Urinary bladder (tissue), 3 donors: ENCODE measurements at regions not wholly inside any gene's neighbourhood (a gene's known extent, or its start where the extent isn't known, plus 50 kb on each side); places are given as distances from the start of the nearest gene placed in this dataset.

ENCODE experiments used
- DNase-seq: peaks from one replicate; pipeline ENCODE4 v3.0.0-alpha.2; 2015; ENCODE audit errors: extremely low spot score
- H3K27ac ChIP-seq: one replicate; pipeline ENCODE4 v1.5.1; 2013; ENCODE audit warnings: low read depth, mild to moderate bottlenecking, moderate library complexity
- H3K36me3 ChIP-seq: one replicate; pipeline ENCODE4 v1.6.1; 2013; ENCODE audit warnings: mild to moderate bottlenecking, moderate library complexity; ENCODE audit not compliant: insufficient read depth
- H3K4me1 ChIP-seq: one replicate; pipeline ENCODE4 v1.6.1; 2013; ENCODE audit warnings: mild to moderate bottlenecking, moderate library complexity; ENCODE audit not compliant: insufficient read depth
- H3K4me3 ChIP-seq: one replicate; pipeline ENCODE4 v1.5.1; 2013; ENCODE audit warnings: low read depth, low read length
- WGBS: extraction: QIAGEN DNeasy Blood & Tissue Kit; methylation state at CpG from one replicate; pipeline ENCODE4 v1.1.7; 2013; 5-methylcytosine and 5-hydroxymethylcytosine counted together
- donor health status: healthy with polysubstance abuse.
- donor health status: healthy.

DNA sequence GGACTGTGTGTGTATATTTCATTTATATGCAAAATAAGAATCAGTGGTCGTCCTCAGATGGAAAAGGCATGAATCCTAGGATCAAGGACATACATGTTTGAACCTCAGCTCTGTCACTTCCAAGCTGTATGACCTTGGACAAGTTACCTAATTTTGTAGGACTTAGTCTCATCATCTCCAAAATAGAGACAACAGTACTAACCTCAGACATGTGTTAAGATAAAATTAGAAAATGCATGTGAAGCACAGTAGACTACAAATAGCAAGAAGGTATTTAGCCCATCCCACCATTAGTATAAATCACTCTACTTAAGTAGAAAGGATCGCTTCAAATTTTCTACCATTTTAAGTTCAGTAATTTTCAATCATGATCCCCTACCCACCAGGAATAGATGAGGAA is 309.8 kb downstream of the ZEB2 start:
- no peak for DNase-seq
- 98% methylated on average over 2 of the region's 2 CpGs for WGBS
- Histone ChIP-seq H3K4me3 (no peak overlapping the region), H3K36me3 (no peaks in the 10 kb centered on the region), H3K27ac (no peak overlapping the region), H3K4me1 (no peaks in the 10 kb centered on the region)

DNA sequence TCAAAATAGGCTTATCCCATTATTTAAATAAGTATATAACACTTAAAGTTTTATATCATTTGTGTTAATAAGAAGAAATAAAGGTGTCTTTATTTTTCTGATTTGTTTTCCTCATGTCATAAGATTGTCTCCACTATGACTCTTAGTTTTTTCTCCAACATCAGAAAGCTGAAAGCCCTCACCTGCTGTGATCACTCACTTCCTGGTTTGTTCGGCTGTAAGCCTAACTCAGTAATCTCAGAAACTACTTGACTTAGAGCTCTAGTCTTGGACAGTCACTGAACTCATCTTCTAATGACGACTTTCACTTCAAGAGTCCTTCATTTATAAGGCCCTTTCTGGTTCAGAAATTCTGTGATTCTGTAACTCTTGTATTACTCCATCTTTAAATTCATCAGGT is 311.0 kb downstream of the ZEB2 start:
- H3K4me3 ChIP-seq, result no peak overlapping the region
- 95% methylated on average over 2 of the region's 2 CpGs for WGBS
- H3K27ac ChIP-seq, result no peak overlapping the region
- no peaks in the 10 kb centered on the region for H3K4me1 ChIP-seq
- H3K36me3 ChIP-seq, result no peaks in the 10 kb centered on the region
- no peak for DNase-seq

DNA sequence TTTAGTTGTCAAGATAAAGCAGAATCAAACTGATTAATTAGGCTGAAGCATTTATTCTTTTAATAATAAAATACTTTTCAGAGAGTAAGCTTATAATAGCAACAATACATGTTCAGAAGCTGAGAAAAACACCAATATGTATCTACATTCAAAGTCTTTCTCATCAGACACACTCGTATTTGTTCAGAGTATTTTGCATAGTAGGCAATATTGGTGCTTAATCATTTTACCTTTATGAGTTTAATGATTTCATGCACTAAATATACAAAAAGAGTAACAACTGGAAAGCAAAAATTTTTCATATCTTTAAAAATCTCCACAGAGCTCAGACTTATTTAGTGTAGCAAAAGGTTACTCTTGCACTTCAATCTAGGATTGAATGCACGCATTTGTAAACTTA is 313.9 kb downstream of the ZEB2 start:
- 97% methylated on average over 2 of the region's 2 CpGs for WGBS
- no peaks in the 10 kb centered on the region for H3K4me1 ChIP-seq

DNA sequence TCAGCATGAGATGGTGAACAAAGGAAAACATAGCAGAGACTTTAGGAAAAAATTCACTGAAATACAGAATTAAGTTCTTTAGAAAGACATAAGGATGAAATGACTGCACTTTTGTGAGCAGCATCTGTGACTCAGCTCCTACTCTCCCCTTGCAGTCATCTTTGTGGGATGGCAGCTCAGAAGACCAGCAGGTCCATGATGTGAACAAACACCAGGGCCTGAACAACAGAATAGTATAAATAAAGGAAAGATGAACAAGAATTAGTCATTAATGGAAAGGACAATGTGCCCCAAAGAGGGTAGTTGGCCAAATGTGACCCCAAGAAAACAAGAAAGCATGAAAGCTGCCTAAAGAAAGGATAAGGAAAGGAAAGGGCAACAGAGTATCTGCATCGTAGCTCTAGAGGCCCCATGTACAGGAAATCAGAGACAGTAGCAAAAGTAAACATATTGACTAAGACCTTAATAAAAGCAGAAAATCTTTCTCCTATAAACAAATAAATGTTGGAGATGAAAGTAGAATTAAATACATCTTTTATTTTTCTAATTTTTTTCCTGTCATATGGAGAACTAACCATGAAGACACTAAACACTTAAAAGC is 318.0 kb downstream of the ZEB2 start:
- Histone ChIP-seq H3K27ac (no peak overlapping the region), H3K4me1 (no peaks in the 10 kb centered on the region), H3K4me3 (no peak overlapping the region), H3K36me3 (no peaks in the 10 kb centered on the region)
- no peak for DNase-seq
- WGBS, result 65% methylated on average over 1 of the region's 1 CpG

More for the DNA sequence above, 313.9 kb downstream of the ZEB2 start:
- no peak for DNase-seq
- Histone ChIP-seq H3K27ac (no peak overlapping the region), H3K36me3 (no peaks in the 10 kb centered on the region), H3K4me3 (no peak overlapping the region)

DNA sequence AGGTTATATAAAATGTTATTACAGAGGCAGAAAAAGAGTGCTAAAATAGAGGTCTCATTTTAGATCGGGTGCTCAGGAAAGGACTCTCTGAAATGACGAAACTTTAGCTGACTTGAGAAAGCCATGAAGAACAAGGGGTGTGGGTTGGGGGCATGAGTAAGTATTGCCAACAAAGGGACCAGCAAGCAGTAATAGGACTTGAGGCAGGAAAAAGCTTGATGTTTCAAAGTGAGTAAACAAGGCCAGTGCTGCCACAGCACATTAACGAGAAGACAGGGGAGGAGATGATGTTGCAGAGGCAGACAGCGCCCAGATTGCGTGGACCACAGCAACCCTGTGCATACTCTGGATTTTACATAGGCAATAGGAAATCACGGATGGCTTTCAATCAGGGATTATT is 318.8 kb downstream of the ZEB2 start:
- no peaks in the 10 kb centered on the region for H3K36me3 ChIP-seq
- 95% methylated on average over 6 of the region's 6 CpGs for WGBS

DNA sequence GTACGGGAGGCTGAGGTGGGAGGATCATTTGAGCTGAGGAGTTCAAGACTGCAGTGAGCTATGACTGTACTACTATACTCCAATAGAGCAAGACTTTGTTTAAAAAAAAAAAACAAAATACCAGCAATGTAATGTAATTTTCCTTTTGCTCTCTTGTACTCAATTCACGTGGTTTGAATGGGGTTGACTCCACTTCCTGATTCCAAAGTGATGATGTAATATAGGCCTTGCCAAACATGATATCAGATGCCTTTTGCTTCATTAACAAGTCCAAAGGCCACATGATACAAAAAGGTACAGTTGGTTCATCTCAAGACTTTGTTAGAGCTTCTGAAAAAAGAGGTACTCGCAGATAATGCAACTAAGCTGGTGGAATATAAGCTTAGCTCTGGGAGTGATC is 321.8 kb downstream of the ZEB2 start:
- no peak overlapping the region for H3K4me3 ChIP-seq
- WGBS, result 75% methylated on average over 3 of the region's 3 CpGs
- no peak for DNase-seq

More for the DNA sequence above, 318.8 kb downstream of the ZEB2 start:
- Histone ChIP-seq H3K27ac (no peak overlapping the region), H3K4me1 (no peaks in the 10 kb centered on the region), H3K4me3 (no peak overlapping the region)
- no peak for DNase-seq

DNA sequence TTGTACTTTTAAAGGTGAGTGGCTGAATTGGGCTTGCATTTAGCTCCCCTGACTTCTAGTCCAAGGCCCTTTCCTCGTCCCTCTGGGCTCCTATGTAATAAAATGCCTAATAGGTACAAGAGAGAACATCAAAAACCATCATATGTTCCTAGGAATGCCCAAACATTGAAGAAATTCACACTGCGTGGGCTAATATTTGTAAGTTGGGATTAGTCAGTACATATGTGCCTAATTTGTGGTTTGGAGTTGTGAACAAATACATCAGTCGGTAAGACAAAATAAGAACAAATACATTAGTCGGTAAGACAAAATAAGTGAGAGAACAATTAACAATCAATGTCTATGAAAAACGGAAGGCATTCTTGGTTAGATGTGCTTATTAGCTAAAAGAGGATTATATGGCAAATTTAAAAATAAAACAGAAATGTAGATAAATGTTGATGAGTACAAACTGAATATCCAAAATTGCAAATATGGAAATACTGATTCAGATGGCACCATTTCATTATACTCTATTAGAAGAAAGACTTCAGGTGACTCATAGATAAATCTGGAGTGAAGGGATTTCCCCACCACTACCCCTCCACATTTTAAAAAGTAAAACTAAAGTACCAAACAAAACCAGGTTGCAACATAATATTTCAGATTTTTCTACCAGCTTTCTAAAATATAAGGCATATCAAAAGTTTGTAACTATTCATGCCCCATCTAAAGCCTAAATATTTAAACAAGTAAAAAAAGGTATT is 325.4 kb downstream of the ZEB2 start:
- 87% methylated on average over 5 of the region's 5 CpGs for WGBS
- H3K4me3 ChIP-seq, result no peak overlapping the region
- H3K4me1 ChIP-seq, result no peaks in the 10 kb centered on the region
- H3K27ac ChIP-seq, result no peak overlapping the region
- DNase-seq, result no peak
- no peaks in the 10 kb centered on the region for H3K36me3 ChIP-seq

More for the DNA sequence above, 321.8 kb downstream of the ZEB2 start:
- Histone ChIP-seq H3K27ac (no peak overlapping the region), H3K4me1 (no peaks in the 10 kb centered on the region), H3K36me3 (no peaks in the 10 kb centered on the region)

DNA sequence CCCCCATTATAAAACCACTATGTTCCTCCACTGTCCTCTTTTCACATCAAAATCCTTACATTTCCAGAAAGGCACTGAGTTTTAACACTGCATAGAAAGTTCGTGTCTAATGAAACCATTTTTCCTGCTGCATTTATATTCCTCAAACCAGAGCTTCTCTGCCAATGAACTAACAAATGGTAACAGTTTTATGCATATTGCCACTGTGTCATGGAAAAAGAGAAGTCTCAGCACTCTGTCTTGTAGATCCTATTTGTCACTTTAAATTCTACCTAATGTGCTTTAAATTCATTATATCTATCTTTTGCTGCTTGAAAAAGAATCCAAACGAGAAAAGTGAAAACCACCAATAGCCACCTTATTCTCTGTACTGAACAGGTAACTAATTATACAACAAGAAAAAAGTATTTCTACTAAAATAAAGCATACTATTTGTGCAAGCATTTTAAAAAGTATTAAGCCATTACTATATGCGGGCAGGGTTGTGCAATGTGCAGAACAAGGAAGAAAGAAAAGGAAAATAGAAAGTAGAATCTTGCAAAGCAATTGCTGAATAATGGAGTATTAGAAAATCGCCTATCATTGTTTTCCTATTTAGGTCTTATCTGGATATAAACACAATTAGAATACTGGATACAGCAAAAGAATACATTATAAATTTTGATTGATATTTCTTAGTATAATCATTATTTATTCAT is 328.9 kb downstream of the ZEB2 start:
- Histone ChIP-seq H3K4me1 (no peaks in the 10 kb centered on the region), H3K27ac (no peak overlapping the region), H3K4me3 (no peak overlapping the region), H3K36me3 (no peaks in the 10 kb centered on the region)
- 93% methylated on average over 4 of the region's 4 CpGs for WGBS
- no peak for DNase-seq

DNA sequence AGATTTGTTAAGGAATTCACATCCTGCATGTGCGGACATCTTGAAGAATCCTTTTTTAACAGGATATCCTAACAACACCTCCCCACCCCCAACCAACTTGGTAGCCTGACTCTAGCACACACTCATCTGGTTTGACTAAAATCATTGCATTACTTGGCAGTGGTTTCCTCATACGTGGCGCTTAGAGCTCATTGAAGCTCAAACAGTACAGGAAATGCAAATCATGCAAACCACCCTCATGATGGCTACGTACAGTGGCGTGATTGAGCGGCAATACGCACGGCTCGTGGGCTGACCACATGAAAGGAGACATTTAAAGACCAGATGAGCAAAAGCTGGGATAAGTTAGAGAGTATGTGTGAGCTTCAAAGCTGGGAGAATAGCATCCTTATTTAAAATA is 336.2 kb downstream of the ZEB2 start:
- Histone ChIP-seq H3K36me3 (no peaks in the 10 kb centered on the region), H3K4me1 (no peaks in the 10 kb centered on the region), H3K4me3 (no peak overlapping the region), H3K27ac (no peak overlapping the region)
- WGBS, result 88% methylated on average over 9 of the region's 9 CpGs
- no peak for DNase-seq

DNA sequence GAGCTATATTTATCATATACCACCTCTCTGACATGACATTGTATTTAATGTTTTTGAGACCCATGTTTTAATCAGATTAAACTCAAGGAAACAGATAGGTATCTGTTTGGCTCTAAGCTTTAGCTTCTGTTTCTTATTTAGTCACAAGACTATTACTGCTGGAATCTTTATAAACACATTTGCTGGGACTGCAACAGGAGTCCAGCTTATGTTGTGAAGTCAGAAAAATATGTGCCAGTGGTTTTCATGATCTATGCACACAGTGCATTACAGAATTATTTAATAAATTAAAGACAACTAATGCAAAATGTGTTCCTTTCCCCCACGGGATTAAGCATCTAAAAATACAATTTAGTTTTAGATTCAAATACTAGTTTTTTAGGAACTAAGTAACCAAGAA is 338.9 kb downstream of the ZEB2 start:
- 78% methylated on average over 1 of the region's 1 CpG for WGBS
- no peak for DNase-seq
- Histone ChIP-seq H3K36me3 (no peaks in the 10 kb centered on the region), H3K27ac (no peak overlapping the region), H3K4me1 (no peaks in the 10 kb centered on the region), H3K4me3 (no peak overlapping the region)

DNA sequence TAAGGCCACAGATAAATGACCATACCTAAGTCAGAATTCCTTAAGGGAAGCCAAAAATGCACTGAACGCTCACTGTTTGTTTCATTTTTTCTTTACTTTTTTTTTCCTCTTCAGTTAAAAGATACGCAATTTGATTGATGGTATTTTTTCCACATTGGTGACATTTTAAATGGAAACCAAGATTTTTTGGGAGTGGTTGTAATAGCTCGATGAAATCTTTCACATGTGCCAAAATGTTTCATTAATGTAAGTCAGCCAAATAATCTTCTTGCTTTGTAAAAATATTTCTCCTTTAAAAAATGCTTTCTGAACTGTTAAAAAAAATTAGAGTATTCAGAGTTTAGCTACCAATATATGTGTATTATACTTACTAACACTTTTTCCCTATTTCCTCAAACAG is 339.8 kb downstream of the ZEB2 start:
- WGBS, result 73% methylated on average over 3 of the region's 3 CpGs

DNA sequence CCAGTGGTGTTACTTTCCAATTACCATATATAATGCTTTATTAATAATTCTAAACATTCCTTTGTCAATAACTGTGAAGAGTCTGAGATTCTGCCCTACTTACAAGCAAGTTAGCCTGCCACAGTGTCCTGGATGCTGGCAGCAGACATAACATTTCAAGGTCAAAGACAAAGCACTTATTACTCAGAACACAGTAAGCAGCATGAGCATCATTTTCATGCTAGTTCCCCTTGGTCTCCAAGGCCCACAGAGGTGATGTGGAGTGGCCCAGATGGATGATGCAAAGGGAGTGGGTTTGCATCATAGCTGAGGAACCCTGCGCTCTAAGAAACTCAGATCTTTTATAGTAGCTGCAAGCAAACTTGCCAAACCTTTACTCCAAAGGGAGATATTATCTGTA is 349.7 kb downstream of the ZEB2 start:
- Histone ChIP-seq H3K4me3 (no peak overlapping the region), H3K27ac (no peak overlapping the region), H3K4me1 (no peaks in the 10 kb centered on the region), H3K36me3 (no peaks in the 10 kb centered on the region)
- DNase-seq, result no peak
- WGBS, result 84% methylated on average over 1 of the region's 1 CpG

More for the DNA sequence above, 339.8 kb downstream of the ZEB2 start:
- no peak overlapping the region for H3K27ac ChIP-seq
- no peaks in the 10 kb centered on the region for H3K36me3 ChIP-seq
- no peaks in the 10 kb centered on the region for H3K4me1 ChIP-seq
- H3K4me3 ChIP-seq, result no peak overlapping the region
- DNase-seq, result no peak

DNA sequence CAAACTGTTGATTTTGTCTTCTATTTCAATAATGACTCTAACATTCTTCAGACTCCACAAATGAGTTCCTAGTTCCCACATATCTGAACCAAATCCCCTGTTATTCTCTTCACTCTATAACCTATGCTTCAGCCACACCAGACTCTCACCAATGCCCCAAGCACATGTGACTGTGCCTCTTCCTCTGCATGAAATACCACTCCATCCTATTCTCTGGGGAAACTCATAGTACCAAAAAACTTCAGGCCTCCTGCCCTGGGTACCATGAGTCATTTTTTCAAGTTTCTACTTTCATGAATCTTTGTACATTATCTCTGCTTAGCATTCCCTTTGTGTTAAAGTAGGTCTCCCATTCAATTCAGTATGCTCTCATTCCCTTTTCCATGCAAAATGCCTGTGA is 353.2 kb downstream of the ZEB2 start:
- Histone ChIP-seq H3K4me3 (no peak overlapping the region), H3K36me3 (no peaks in the 10 kb centered on the region), H3K4me1 (no peaks in the 10 kb centered on the region), H3K27ac (no peak overlapping the region)
- DNase-seq, result no peak

DNA sequence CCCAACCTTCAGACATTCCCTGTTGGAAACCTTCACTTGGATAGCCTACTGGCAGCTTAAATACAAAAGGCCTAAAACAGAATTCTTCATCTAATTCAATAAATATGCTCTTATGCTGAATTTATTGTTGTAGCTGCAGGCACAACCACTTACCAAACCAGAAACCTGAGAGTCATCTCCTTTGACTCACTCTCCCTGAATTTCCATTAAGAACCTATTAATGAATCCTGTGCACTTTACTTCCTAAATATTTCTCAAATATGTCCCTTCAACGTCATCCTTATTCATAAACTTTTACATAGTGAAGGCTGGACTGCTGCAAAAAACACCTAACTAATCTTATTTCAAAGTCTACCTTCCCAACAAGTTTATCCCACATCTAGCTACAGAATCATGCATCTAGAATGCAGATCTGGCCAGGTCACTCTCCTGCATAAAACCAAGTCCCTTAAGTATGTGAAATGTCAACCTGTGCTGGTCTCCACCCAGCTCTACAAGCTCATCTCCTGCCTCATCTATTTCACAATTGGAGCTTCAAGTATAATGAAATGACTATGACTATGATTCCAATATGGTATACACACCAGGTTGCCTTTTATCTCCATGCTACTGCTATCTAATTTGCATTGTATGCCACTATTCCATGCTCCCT is 354.2 kb downstream of the ZEB2 start:
- no peak for DNase-seq
- 91% methylated on average over 1 of the region's 1 CpG for WGBS
- no peaks in the 10 kb centered on the region for H3K4me1 ChIP-seq
- no peaks in the 10 kb centered on the region for H3K36me3 ChIP-seq
- H3K27ac ChIP-seq, result no peak overlapping the region
- H3K4me3 ChIP-seq, result no peak overlapping the region
